ENCODE measurements at regions not wholly inside any gene's neighbourhood (a gene's known extent, or its start where the extent isn't known, plus 50 kb on each side); places are given as distances from the start of the nearest gene placed in this dataset.

- no peak for TF ChIP-seq POLR2A (IDR thresholded peaks at IDR 0.05; ENCODE audit: low read length)
- no peak for TF ChIP-seq GATA1 (IDR thresholded peaks at IDR 0.05; ENCODE audit: low read depth, low read length)
Measured at GRCh38 chr10:10699427-10699826, 318.2 kb upstream of the CELF2 start.
